Middle frontal gyrus (tissue), 1 donor: ENCODE measurements at regions not wholly inside any gene's neighbourhood (a gene's known extent, or its start where the extent isn't known, plus 50 kb on each side); places are given as distances from the start of the nearest gene placed in this dataset.
"Not testable (repeated sequence)": the region's sequence is repeated elsewhere in the genome, so short reads cannot be mapped to it uniquely, and the experiment has no call there.

Source experiments
- DNase-seq: peaks from one replicate; pipeline ENCODE4 v3.0.0-alpha.2; 2015; ENCODE audit warnings: low spot score; ENCODE audit errors: extremely low spot score

DNA sequence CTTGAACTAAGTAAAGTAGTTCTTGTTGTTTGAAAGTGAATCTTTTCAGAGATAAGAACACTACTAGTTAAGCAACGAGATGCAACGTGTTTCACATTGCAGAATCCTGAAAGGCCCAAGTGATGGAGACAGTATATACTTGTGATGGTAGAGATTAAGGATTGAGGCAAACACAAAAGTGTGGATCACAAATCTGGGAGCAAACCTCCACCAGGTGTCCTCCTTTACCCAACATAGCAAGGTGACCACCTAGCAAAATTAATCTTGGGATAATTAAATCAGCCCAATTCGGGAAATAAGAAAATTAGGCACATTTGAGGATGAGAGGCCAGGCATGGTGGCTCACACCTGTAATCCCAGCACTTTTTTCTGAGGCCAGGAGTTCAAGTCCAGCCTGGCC, 563.9 kb downstream of the DACH1 start:
- DNase-seq, result no peak

DNA sequence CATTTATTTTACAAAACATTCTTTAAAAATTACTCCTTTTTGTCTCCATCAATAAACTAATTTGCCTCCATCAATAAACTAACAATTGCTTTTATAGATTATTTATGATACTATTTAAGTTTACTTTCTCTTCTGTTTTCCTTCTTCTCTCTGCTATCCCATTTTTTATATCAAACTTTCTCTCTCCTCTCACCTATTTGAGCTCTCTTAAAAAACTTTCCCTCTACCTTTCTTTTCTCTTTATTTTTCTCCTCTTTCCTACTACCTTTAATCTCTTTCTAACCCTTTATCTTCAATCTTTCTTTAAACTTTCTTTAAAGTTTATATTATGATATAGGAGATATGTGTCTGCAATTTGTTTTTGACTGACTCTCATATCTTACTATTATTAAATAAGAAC, 566.4 kb downstream of the DACH1 start:
- no peak for DNase-seq

DNA sequence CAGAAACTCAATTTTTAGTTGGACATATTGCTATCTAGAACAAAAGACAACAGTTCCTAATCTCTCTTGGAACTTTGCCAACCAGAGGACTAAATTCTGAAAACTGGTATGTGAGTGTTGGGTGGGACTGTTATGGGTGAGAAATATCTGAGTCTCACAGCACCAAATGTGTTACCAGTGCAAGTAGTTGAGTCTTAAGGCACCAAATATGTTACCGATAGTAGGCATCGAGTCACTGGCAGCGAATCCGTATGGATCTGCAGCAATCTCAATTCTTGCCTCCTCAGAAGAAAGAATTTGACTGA, 575.2 kb downstream of the DACH1 start:
- DNase-seq, result no peak

DNA sequence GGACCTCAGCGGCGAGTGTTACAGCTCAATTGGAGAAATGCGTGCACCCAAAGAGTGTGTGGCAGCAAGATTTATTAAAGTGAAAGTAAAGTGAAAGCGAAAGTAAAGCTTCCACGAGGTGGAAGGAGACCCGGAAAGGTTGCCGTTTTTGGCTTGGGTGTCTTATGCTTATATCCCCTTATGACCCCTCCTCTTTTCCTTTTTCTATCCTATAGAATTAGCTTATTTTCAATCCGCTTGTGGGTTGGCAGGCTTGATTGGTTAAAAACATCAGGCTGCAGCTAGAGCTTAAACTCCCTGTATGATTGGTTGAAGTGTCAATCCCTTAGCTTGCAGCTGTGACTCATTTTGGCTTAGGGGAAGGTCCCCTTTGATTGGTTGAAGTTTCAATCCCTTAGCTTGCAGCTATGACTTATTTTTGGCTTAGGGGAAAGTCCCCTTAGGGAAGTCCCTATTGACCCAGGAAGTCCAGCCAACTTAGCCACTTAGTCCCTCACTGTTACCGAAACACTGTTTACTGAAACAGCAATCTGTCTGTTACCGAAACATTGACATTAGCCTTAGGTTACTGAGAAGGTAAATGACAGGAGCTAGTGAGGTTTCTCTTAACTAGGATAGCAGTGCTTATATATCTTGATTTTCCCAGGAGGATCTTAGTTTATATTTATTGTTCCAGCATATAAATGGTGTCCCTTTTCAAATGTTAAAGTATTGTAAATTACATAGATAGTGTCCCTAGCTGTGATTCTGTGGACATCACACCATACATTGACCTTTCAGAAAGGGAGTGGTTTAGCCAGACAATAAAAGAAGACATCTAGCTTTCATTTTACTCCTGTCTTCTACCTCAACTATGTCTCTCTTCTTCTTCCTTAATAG, 575.8 kb downstream of the DACH1 start:
- no peak for DNase-seq

DNA sequence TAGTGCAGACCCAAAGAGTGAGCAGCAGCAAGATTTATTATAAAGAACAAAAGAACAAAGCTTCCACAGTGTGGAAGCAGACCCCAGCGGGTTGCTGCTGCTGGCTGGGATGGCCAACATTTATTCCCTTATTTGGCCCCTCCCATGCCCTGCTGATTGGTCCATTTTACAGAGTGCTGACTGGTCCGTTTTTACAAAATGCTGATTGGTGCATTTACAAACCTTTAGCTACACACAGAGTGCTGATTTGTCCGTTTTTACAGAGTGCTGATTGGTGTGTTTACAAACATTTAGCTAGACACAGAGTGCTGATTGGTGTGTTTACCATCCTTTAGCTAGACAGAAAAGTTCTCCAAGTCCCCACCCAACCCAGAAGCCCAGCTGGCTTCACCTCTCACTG, 577.0 kb downstream of the DACH1 start:
- DNase-seq, result not testable (repeated sequence)

DNA sequence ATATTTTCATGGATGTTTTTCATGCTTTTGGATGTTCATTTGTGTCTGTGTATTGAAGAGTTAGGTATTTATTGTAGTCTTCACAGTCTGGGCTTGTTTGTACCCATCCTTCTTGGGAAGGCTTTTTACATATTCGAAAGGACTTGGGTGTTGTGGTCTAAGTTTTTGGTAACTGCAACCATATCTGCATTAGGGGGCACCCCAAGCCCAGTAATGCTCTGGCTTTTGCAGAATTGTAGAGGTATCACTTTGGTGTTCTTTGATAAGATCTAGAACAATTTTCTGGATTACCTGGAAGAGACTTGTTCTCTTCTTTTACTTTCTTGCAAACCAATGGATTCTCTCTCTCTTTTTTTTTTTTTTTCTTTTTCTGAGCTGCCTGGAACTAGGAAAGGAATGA, 581.3 kb downstream of the DACH1 start:
- no peak for DNase-seq

DNA sequence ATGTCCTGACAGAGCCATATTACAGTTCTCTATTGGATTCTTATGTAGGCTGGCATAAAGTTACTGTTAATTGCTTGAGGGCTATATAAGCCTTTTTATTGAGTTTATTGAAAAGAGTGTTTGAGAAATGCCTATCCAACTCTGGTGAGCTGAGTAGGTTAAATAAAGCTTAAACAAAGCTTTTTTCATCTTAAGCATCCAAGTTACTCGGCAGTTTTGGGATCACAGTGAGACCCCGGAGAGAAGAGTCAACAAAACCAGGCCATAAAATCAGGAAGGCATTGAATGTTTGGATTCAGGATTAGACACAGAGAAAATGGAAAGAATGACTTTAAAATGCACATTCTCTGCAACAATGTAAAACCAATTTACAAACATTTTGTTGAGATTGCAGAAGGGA, 588.5 kb downstream of the DACH1 start:
- DNase-seq, result no peak

DNA sequence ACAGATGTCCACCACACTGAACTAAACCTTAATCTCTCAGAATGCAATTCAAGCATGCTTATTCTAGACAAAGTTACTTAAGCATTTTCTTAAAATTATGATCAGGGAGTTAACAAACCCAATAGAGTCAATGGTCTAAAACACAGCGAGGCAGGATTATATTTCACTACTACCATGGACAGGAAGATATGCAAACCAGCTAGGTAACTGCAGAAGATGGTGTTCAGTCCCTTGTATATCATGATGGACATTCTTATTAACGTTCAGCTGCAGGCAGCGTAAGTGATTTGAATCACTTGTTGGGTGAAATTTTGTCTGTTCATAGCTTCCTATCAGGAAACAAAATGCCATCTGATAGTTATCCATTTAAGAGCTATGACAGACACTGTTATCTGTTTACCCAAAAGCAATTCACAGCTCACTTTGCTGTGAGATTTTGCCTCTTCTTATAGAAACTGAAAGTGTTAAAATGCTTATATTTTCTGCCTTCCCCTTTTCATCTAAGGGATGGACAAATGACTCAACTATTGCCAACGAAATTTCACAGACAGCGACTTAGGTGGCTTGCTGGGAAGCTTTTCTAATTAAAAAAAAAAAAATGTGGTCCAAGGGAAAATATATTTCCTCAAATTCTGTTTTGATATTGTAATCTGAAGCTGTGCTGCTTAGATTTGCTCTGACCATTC, 591.9 kb downstream of the DACH1 start:
- no peak for DNase-seq

DNA sequence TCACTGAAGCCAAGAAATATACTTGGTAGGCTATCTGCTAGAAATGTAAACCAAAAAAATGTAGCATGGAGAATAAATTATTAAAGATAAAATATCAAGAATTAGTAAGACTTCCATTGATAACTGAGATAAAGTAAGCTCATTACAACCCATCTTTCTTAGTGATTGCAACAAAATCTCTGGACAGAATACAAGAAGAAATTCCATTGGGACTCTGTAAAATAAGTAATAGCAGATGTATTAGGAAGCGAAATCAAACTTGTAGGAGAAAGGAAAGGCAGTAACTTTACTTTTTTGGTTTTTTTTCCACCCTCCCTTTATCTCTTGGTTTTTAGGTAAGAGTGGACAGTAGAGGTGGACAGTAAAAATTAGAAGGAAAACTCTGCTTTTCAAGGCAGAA, 605.7 kb downstream of the DACH1 start:
- no peak for DNase-seq

DNA sequence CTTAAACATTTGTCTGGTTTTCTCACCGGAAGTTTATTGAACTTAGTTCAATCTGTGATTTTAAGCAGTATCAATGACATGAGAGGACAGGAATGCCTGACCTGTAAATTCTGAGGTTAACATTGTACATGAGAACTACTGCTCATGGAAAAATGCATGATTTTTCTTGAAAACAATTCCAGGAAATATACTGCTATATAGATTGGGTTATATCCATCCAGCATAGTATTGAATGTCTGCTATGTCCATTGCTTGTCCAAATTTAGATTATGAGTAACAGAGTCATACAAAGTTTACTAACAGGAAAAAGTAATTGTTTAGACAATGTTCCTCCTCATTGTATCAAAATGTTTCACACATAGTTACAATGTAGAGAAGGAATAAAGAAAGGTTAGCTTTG, 606.8 kb downstream of the DACH1 start:
- no peak for DNase-seq

DNA sequence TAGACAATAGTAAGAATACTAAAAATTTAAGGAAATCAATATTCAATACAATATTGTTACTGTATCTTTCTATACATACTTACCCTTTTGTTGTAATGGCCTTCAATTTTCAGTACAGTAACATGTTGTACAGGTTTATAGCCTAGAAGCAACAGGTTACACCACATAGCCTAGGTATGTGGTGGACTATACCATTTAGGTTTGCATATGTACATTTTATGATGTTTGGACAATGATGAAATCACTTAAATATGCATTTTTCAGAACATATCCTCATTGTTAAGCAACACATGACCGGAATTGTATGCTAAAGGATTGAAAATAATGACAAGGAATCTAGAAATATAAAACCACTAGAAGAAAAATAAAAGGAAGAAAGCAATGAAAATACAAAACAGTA, 611.4 kb downstream of the DACH1 start:
- DNase-seq, result no peak

DNA sequence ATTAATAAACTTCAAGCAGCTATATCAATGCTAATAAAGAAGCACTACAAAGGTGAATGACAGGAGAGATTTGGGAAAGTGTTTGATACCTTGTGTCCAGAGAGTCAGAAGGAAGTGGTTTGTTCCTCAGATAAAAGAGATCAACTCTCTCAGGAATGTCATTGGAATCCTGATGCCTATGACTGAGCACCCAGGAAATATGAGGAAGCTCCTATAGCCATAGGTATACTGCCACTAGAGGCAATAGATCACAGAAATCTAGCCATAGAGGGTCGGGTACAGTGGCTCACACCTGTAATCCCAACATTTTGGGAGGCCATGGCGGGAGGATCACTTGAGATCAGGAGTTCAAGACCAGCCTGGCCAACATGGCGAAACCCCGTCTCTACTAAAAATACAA, 612.6 kb downstream of the DACH1 start:
- no peak for DNase-seq

DNA sequence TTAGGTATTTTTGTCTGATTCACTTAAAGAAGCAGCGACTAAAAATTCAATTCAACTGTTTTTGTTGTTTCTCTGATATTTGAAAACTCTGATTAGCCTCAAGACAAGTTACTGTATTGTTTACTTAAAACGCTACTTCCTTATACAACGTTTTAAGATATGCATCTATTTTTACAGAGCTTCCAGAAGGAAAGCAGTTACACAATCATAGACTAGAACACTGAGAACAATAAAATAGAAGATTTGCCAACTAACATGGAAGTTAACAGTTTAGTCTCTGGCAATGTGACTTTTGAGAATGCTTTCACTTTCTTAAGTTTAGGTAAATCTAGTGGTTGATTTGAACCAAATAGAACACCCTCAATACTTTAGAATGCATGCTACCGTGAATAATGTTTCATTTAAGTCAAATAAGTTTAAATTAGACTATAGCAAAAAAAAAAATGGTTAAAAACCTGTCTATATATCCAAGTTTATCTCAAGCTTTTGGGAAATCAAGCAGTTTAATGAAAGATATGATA, 614.8 kb downstream of the DACH1 start:
- DNase-seq, result no peak

DNA sequence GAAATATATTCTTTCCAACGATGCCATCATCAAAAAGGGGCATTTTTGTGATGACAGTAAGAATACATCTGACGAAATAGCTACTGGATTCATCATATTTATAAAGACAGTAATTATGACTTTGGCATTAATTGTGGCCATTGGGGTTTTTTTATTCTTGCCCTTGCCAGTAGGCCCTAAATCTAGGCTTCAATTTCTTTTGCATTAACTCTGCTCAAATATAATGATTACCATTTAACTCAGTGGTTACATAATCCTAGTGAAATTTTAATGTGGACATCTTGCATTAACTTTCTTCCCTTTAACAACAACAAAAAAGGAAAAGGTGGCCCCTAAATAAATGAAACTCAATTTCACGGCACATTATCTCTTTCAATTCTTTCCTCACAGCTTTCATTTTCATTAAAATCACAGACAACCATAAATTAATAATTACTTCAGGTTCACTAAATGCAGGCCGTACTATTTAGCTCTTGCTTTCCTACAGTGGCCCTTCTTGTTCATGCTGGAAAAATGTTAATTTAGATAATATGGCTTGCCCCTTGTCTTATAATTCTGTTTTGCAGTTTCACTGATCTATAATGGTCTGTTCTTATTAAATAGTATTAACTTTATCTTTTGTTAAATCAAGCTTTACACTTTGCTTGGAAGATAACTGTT, 615.6 kb downstream of the DACH1 start:
- no peak for DNase-seq

DNA sequence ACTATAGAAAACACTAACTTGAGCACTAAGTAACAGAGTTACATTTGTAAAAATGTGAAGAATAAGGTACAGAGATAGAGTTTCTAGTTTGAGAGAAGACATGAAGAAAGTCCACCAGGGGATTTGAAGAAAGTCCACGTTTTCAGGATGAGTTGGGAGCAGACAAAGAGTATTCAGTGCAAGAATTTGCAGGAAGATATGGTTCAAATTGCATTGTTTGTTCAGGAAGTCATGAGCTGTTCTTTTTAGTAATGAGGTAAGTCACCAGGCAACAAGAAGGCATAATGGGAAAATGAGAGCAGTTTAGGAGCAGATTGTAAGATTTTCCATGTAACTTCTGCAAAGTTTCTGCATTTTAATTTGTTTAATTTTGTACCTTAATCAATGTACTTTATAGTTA, 618.0 kb downstream of the DACH1 start:
- no peak for DNase-seq

DNA sequence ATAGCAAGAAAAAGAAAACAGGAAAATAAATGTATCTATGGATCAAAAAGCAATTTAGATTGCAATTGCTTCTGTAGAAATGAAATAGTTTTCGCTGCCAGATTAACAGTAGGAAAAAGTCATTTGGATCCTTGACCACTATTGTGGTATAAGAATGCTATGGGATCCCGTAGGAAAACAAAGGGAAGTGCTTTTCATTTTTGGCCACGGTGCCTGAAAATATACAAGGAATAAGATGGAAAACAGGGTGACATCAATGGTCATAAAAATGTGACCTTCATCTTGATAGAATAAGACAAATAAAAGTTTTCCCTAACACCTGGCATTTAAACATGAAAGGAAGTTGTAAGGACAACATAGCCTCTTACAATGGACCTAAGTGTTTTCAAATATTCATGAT, 622.8 kb downstream of the DACH1 start:
- no peak for DNase-seq

DNA sequence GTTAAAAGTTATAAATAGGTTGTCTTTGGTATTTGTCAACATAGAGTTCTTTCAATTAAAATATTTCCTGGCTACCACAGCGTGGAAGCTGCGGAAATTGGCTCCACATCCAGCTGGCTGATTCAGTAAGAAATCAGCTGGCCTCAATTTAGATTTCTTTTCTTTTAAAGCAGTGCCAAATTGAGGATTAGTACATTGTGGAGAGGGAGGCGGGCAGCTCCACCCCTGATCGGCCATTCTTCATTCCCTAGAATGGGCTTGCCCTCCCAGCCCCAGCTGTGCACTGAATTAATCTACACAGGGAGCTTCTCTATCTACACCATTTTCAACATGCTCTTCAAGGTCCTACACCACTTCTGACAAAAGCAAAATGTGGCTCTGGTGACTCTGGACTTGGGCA, 624.8 kb downstream of the DACH1 start:
- no peak for DNase-seq

DNA sequence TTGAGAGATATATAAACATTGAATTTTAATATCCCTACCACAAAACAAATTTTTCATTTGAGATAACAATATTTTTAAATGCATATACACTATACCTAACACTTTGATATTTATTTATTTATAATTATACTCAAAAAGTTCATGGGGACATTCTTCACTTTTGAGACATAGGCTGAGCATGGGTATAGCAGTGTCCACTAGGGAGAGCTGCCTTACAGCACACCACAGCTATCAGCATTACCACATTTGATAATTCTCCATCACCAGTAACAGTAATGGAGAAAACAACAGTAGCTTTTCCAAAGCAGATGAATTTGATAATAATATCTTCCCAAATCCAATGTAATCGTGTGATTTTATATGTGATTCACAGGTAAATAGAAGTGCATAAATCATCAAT, 626.1 kb downstream of the DACH1 start:
- DNase-seq, result no peak

DNA sequence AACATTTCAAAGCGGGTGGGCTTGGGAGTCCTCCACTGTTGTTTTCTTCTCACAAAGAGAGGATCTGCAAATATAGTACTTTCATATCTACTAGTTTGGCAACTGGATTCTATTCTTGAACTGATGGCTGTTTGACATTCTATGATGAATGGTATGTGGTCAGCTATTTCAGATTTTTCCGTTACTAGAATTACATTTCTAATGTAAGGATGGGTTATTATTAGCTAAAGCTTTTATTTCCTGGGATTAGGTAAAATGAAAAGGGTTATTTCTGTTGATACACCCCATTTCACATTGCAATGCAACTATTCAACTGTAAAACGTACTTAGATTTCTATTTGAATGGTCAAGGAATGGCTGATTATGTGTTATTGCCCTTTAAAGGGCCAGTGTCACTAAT, 629.7 kb downstream of the DACH1 start:
- DNase-seq, result no peak

DNA sequence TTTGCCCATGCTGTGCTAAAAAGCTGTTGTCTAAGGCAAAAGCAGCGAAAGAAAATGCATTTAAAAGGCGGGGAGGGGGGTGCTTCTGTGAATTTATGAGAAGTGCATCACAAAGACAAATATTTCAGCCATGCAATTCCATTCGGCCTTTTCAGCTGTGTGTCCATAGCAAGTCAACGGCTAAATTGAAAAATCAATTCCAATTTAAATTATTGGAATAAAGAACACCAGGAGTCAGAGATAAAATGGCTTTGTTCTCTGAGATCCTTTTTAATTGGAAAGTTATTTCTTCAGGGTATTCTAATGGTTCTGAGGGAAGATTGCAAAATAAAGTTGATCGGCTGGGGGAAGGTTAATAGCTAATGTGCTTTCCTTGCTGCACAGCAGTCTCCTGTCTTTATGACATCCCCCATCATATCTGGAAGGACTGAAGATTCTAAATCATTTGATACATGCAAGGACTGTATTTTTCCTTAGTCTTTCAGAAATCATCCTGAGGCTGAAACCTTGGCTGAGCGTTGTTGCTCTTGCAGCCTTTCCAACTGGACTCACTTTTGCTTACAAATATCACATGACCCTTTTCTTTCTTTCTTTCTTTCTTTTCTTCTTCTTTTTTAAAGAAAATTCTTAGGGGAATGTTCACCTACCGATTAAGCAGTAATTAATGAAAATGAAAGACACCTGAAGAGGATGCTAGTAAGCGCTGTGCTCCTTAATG, 647.1 kb downstream of the DACH1 start:
- DNase-seq, result no peak

DNA sequence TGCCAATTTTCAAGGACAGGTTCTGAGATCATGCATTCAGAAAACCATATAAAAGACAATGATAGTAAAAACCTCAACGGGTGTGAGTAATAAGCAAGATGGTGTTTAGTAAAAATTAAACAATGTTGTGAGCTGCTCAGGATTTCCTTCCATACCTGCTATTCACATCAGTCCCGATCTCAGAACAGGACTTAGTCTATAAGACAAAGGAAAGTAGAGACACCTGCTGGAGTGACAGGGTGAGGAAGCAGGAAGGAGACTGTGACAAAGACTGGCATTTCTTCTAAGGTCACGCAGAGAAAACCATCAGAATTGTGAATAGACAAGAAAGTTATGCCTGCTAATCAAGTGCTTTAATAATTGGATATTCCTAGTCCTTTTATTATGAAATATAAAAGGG, 648.0 kb downstream of the DACH1 start:
- no peak for DNase-seq

DNA sequence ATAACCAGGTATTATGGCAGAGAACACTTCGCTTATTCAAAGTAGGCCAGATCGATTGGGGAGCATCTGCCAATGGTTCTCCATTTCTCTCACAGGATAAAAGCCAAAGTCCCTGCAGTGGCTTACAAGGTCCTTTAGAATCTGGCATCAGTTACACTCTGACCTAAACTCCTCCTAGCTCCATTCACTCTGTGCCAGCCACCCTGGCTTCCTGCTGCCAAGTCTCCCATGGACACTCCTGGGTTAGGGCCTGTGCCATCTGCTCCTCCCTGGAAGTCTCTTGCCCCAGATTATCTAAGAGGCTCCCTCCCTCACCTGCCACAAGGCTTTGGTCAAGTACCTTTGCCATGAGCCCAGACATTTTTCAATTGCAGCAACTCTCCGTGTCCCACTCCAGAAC, 649.2 kb downstream of the DACH1 start:
- no peak for DNase-seq
